ENCODE measurements at regions not wholly inside any gene's neighbourhood (a gene's known extent, or its start where the extent isn't known, plus 50 kb on each side); places are given as distances from the start of the nearest gene placed in this dataset.

- TF ChIP-seq CTCF (conservative IDR thresholded peaks at IDR 0.05): no peak
- H3K27ac ChIP-seq: no peak overlapping the region
Observed at GRCh38 chr13:107322228-107322627, 754.3 kb upstream of the ARGLU1 start.

DNA sequence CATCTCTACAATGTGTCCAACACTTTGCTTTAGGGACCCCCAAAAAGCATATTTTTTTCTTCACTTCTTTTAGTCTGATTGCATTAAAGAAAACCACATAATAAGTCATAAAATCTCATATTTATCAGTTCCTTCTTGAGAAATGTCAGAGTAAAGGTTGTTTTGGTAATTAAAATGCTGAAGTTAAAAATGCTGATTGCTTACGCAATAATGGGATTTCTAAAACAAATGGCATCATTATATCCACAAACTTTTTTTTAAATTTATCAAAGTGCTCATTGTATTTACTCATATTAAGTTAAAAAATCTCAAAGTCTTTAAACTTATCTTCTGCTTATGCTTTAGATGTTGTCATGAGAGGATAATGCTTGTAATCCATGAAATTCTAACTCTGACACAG is 737.2 kb upstream of the ARGLU1 start:
- H3K27ac ChIP-seq: no peak overlapping the region
- TF ChIP-seq CTCF (conservative IDR thresholded peaks at IDR 0.05): no peak

GRCh38 chr13:107301724-107302374 is 733.9 kb upstream of the ARGLU1 start:
- TF ChIP-seq CTCF (conservative IDR thresholded peaks at IDR 0.05): no peak
- no peak overlapping the region for H3K27ac ChIP-seq

- H3K27ac ChIP-seq: no peak overlapping the region
- TF ChIP-seq CTCF (conservative IDR thresholded peaks at IDR 0.05): no peak
Observed at GRCh38 chr13:107299717-107300116, 731.8 kb upstream of the ARGLU1 start.

GRCh38 chr13:107296804-107297203 is 728.9 kb upstream of the ARGLU1 start:
- no peak overlapping the region for H3K27ac ChIP-seq
- no peak for TF ChIP-seq CTCF (conservative IDR thresholded peaks at IDR 0.05)

- H3K27ac ChIP-seq: no peak overlapping the region
- TF ChIP-seq CTCF (conservative IDR thresholded peaks at IDR 0.05): no peak
Observed at GRCh38 chr13:107295416-107296140, 727.6 kb upstream of the ARGLU1 start.

- H3K27ac ChIP-seq: no peak overlapping the region
- no peak for TF ChIP-seq CTCF (conservative IDR thresholded peaks at IDR 0.05)
Observed at GRCh38 chr13:107293924-107294323, 726.0 kb upstream of the ARGLU1 start.

Data from VCaP (cell line).